T-helper 17 cell (primary cell): ENCODE measurements at regions not wholly inside any gene's neighbourhood (a gene's known extent, or its start where the extent isn't known, plus 50 kb on each side); places are given as distances from the start of the nearest gene placed in this dataset.

Source experiments
- ATAC-seq: fragments of 150-1000 bp; cut with Tn5 transposase; 2 replicates; pipeline ENCODE4 v1.10.0; 2021; ENCODE audit warnings: mild to moderate bottlenecking, moderate library complexity
- DNase-seq, 3 donors: peaks; one replicate each; pipeline versions ENCODE4 v3.0.0 to v3.0.0-alpha.2; 2020 to 2021
- H3K9me3 ChIP-seq: one replicate; pipeline ENCODE4 v1.7.0; 2013; ENCODE audit warnings: low read length, mild to moderate bottlenecking; ENCODE audit not compliant: control insufficient read depth, poor library complexity, severe bottlenecking
- H3K27ac Mint-ChIP-seq: one replicate; pipeline ENCODE4 v1.8.0; 2022; ENCODE audit warnings: mild to moderate bottlenecking, moderate library complexity, mixed read lengths
- H3K27me3 Mint-ChIP-seq: one replicate; pipeline ENCODE4 v1.8.0; 2022; ENCODE audit warnings: mixed read lengths
- H3K36me3 Mint-ChIP-seq: one replicate; pipeline ENCODE4 v1.8.0; 2022; ENCODE audit warnings: low read depth, mixed read lengths
- H3K4me1 Mint-ChIP-seq: one replicate; pipeline ENCODE4 v1.8.0; 2022; ENCODE audit warnings: mild to moderate bottlenecking, mixed read lengths
- H3K4me3 Mint-ChIP-seq: one replicate; pipeline ENCODE4 v1.8.0; 2022; ENCODE audit warnings: mild to moderate bottlenecking, moderate library complexity, mixed read lengths

GRCh38 chr13:76725896-76726295 lies 160.3 kb downstream of the KCTD12 start:
- ATAC-seq: no peak
- Mint-ChIP-seq H3K4me1 (no peaks in the 10 kb centered on the region), H3K36me3 (no peaks in the 10 kb centered on the region)

GRCh38 chr13:76725211-76725610 lies 161.0 kb downstream of the KCTD12 start:
- Mint-ChIP-seq H3K4me3 (no peak overlapping the region), H3K4me1 (no peaks in the 10 kb centered on the region), H3K27me3 (peaks cover 5% of the 10 kb centered on the region), H3K27ac (no peak overlapping the region), H3K36me3 (no peaks in the 10 kb centered on the region)
- no peak for DNase-seq
- no peaks in the 10 kb centered on the region for H3K9me3 ChIP-seq
- no peak for ATAC-seq

More at GRCh38 chr13:76725896-76726295, 160.3 kb downstream of the KCTD12 start:
- H3K27me3 Mint-ChIP-seq: peaks cover 5% of the 10 kb centered on the region
- no peak overlapping the region for H3K27ac Mint-ChIP-seq
- DNase-seq: no peak
- no peak overlapping the region for H3K4me3 Mint-ChIP-seq
- no peaks in the 10 kb centered on the region for H3K9me3 ChIP-seq

- H3K9me3 ChIP-seq: no peaks in the 10 kb centered on the region
- Mint-ChIP-seq H3K4me1 (no peaks in the 10 kb centered on the region), H3K27me3 (peaks cover 5% of the 10 kb centered on the region), H3K36me3 (no peaks in the 10 kb centered on the region), H3K27ac (no peak overlapping the region), H3K4me3 (no peak overlapping the region)
- DNase-seq (no peak), ATAC-seq (no peak)
These were observed 161.8 kb downstream of the KCTD12 start for GRCh38 chr13:76724421-76724820.

GRCh38 chr13:76723551-76724232 lies 162.5 kb downstream of the KCTD12 start:
- ATAC-seq: peak; percentile 40
- H3K36me3 Mint-ChIP-seq: no peaks in the 10 kb centered on the region

GRCh38 chr13:76722782-76723181 lies 163.4 kb downstream of the KCTD12 start:
- H3K9me3 ChIP-seq: no peaks in the 10 kb centered on the region
- Mint-ChIP-seq H3K27me3 (peaks cover 5% of the 10 kb centered on the region), H3K4me1 (no peaks in the 10 kb centered on the region), H3K27ac (no peak overlapping the region), H3K4me3 (no peak overlapping the region), H3K36me3 (no peaks in the 10 kb centered on the region)
- no peak for DNase-seq
- no peak for ATAC-seq

More at GRCh38 chr13:76723551-76724232, 162.5 kb downstream of the KCTD12 start:
- H3K27ac Mint-ChIP-seq: no peak overlapping the region
- no peaks in the 10 kb centered on the region for H3K9me3 ChIP-seq
- H3K4me3 Mint-ChIP-seq: no peak overlapping the region
- peaks cover 5% of the 10 kb centered on the region for H3K27me3 Mint-ChIP-seq
- H3K4me1 Mint-ChIP-seq: no peaks in the 10 kb centered on the region
- no peak for DNase-seq

GRCh38 chr13:76720821-76721220 lies 165.4 kb downstream of the KCTD12 start:
- Mint-ChIP-seq H3K27me3 (peaks cover 6% of the 10 kb centered on the region), H3K27ac (no peak overlapping the region), H3K4me3 (no peak overlapping the region), H3K4me1 (no peaks in the 10 kb centered on the region), H3K36me3 (no peaks in the 10 kb centered on the region)
- no peak for DNase-seq
- no peak for ATAC-seq
- H3K9me3 ChIP-seq: no peaks in the 10 kb centered on the region

GRCh38 chr13:76720416-76720815 lies 165.8 kb downstream of the KCTD12 start:
- no peak for DNase-seq
- H3K9me3 ChIP-seq: no peaks in the 10 kb centered on the region
- H3K27me3 Mint-ChIP-seq: peaks cover 4% of the 10 kb centered on the region
- H3K4me3 Mint-ChIP-seq: no peak overlapping the region
- H3K4me1 Mint-ChIP-seq: no peaks in the 10 kb centered on the region
- H3K36me3 Mint-ChIP-seq: no peaks in the 10 kb centered on the region
- ATAC-seq: no peak
- no peak overlapping the region for H3K27ac Mint-ChIP-seq

GRCh38 chr13:76719955-76720354 lies 166.2 kb downstream of the KCTD12 start:
- H3K27me3 Mint-ChIP-seq: peaks cover 4% of the 10 kb centered on the region
- H3K4me1 Mint-ChIP-seq: no peaks in the 10 kb centered on the region
- H3K4me3 Mint-ChIP-seq: no peak overlapping the region
- no peaks in the 10 kb centered on the region for H3K9me3 ChIP-seq
- DNase-seq (no peak), ATAC-seq (no peak)
- H3K36me3 Mint-ChIP-seq: no peaks in the 10 kb centered on the region
- H3K27ac Mint-ChIP-seq: no peak overlapping the region

GRCh38 chr13:76717092-76717491 lies 169.1 kb downstream of the KCTD12 start:
- ATAC-seq (no peak), DNase-seq (no peak)
- no peaks in the 10 kb centered on the region for H3K36me3 Mint-ChIP-seq
- H3K9me3 ChIP-seq: no peaks in the 10 kb centered on the region
- peaks cover 4% of the 10 kb centered on the region for H3K27me3 Mint-ChIP-seq
- H3K4me1 Mint-ChIP-seq: no peaks in the 10 kb centered on the region
- H3K4me3 Mint-ChIP-seq: no peak overlapping the region
- H3K27ac Mint-ChIP-seq: no peak overlapping the region

GRCh38 chr13:76715621-76716020 lies 170.6 kb downstream of the KCTD12 start:
- Mint-ChIP-seq H3K4me1 (no peaks in the 10 kb centered on the region), H3K27ac (no peak overlapping the region)

GRCh38 chr13:76715075-76715474 lies 171.1 kb downstream of the KCTD12 start:
- H3K9me3 ChIP-seq: no peaks in the 10 kb centered on the region
- Mint-ChIP-seq H3K27ac (no peak overlapping the region), H3K27me3 (peaks cover 4% of the 10 kb centered on the region), H3K4me3 (no peak overlapping the region), H3K4me1 (no peaks in the 10 kb centered on the region), H3K36me3 (no peaks in the 10 kb centered on the region)
- ATAC-seq (no peak), DNase-seq (no peak)

More at GRCh38 chr13:76715621-76716020, 170.6 kb downstream of the KCTD12 start:
- no peaks in the 10 kb centered on the region for H3K9me3 ChIP-seq
- no peaks in the 10 kb centered on the region for H3K36me3 Mint-ChIP-seq
- ATAC-seq (no peak), DNase-seq (no peak)
- peaks cover 4% of the 10 kb centered on the region for H3K27me3 Mint-ChIP-seq
- no peak overlapping the region for H3K4me3 Mint-ChIP-seq

- H3K27me3 Mint-ChIP-seq: peaks cover 4% of the 10 kb centered on the region
These were observed 172.9 kb downstream of the KCTD12 start for GRCh38 chr13:76713280-76713679.

GRCh38 chr13:76711550-76712182 lies 174.5 kb downstream of the KCTD12 start:
- peaks cover 4% of the 10 kb centered on the region for H3K27me3 Mint-ChIP-seq
- H3K9me3 ChIP-seq: no peaks in the 10 kb centered on the region
- no peaks in the 10 kb centered on the region for H3K4me1 Mint-ChIP-seq
- DNase-seq: no peak
- ATAC-seq: no peak
- H3K4me3 Mint-ChIP-seq: no peak overlapping the region
- H3K27ac Mint-ChIP-seq: no peak overlapping the region
- H3K36me3 Mint-ChIP-seq: no peaks in the 10 kb centered on the region

More at GRCh38 chr13:76713280-76713679, 172.9 kb downstream of the KCTD12 start:
- no peaks in the 10 kb centered on the region for H3K4me1 Mint-ChIP-seq
- DNase-seq (no peak), ATAC-seq (no peak)
- H3K4me3 Mint-ChIP-seq: no peak overlapping the region
- H3K9me3 ChIP-seq: no peaks in the 10 kb centered on the region
- H3K27ac Mint-ChIP-seq: no peak overlapping the region
- H3K36me3 Mint-ChIP-seq: no peaks in the 10 kb centered on the region

GRCh38 chr13:76709851-76710250 lies 176.4 kb downstream of the KCTD12 start:
- H3K36me3 Mint-ChIP-seq: no peaks in the 10 kb centered on the region
- no peak for ATAC-seq

More at GRCh38 chr13:76709851-76710250, 176.4 kb downstream of the KCTD12 start:
- Mint-ChIP-seq H3K27ac (no peak overlapping the region), H3K4me3 (no peak overlapping the region), H3K27me3 (no peaks in the 10 kb centered on the region), H3K4me1 (no peaks in the 10 kb centered on the region)
- no peak for DNase-seq
- no peaks in the 10 kb centered on the region for H3K9me3 ChIP-seq
